ENCODE measurements at regions not wholly inside any gene's neighbourhood (a gene's known extent, or its start where the extent isn't known, plus 50 kb on each side); places are given as distances from the start of the nearest gene placed in this dataset.

- no peak for DNase-seq (ENCODE audit: low read depth)
- no peak overlapping the region for H3K4me3 ChIP-seq (ENCODE audit: low read depth, low read length)
- no peak for TF ChIP-seq CTCF (IDR thresholded peaks at IDR 0.05; ENCODE audit: insufficient read depth, low read depth, low read length, missing control alignments)
These were observed 311.5 kb upstream of the THBS1 start for GRCh38 chr15:39269352-39269751.

GRCh38 chr15:39269821-39270220 is 311.1 kb upstream of the THBS1 start:
- no peak for DNase-seq (ENCODE audit: low read depth)
- H3K4me3 ChIP-seq (ENCODE audit: low read depth, low read length): no peak overlapping the region
- no peak for TF ChIP-seq CTCF (IDR thresholded peaks at IDR 0.05; ENCODE audit: insufficient read depth, low read depth, low read length, missing control alignments)

GRCh38 chr15:39270221-39270855 is 310.5 kb upstream of the THBS1 start:
- DNase-seq (ENCODE audit: low read depth): no peak
- H3K4me3 ChIP-seq (ENCODE audit: low read depth, low read length): no peak overlapping the region
- no peak for TF ChIP-seq CTCF (IDR thresholded peaks at IDR 0.05; ENCODE audit: insufficient read depth, low read depth, low read length, missing control alignments)

- no peak for DNase-seq (ENCODE audit: low read depth)
- no peak for TF ChIP-seq CTCF (IDR thresholded peaks at IDR 0.05; ENCODE audit: insufficient read depth, low read depth, low read length, missing control alignments)
- H3K4me3 ChIP-seq (ENCODE audit: low read depth, low read length): no peak overlapping the region
These were observed 309.9 kb upstream of the THBS1 start for GRCh38 chr15:39270934-39271333.

- TF ChIP-seq CTCF (IDR thresholded peaks at IDR 0.05; ENCODE audit: insufficient read depth, low read depth, low read length, missing control alignments): no peak
- DNase-seq (ENCODE audit: low read depth): no peak
- no peak overlapping the region for H3K4me3 ChIP-seq (ENCODE audit: low read depth, low read length)
These were observed 308.0 kb upstream of the THBS1 start for GRCh38 chr15:39272901-39273300.

- no peak for DNase-seq (ENCODE audit: low read depth)
- TF ChIP-seq CTCF (IDR thresholded peaks at IDR 0.05; ENCODE audit: insufficient read depth, low read depth, low read length, missing control alignments): no peak
- no peak overlapping the region for H3K4me3 ChIP-seq (ENCODE audit: low read depth, low read length)
These were observed 307.0 kb upstream of the THBS1 start for GRCh38 chr15:39273717-39274411.

GRCh38 chr15:39275066-39275465 is 305.8 kb upstream of the THBS1 start:
- peak; percentile 47 for DNase-seq (ENCODE audit: low read depth)
- no peak for TF ChIP-seq CTCF (IDR thresholded peaks at IDR 0.05; ENCODE audit: insufficient read depth, low read depth, low read length, missing control alignments)
- no peak overlapping the region for H3K4me3 ChIP-seq (ENCODE audit: low read depth, low read length)

Measured in GM12865 (cell line).